Astrocyte of the cerebellum (primary cell): ENCODE measurements at regions not wholly inside any gene's neighbourhood (a gene's known extent, or its start where the extent isn't known, plus 50 kb on each side); places are given as distances from the start of the nearest gene placed in this dataset.

Source experiments
- DNase-seq: peaks from one replicate; pipeline ENCODE4 v3.0.0-alpha.2; 2011; ENCODE audit warnings: low read depth
- H3K4me3 ChIP-seq: 2 replicates; pipeline ENCODE4 v1.5.1; 2011; ENCODE audit warnings: mild to moderate bottlenecking, low read depth, low read length, moderate library complexity
- in situ Hi-C: cut with HindIII; loops from 2 replicates; pipeline ENCODE4 v1.10.0; 2017; ENCODE audit warnings: low sequenced_read_pairs
- TF ChIP-seq, protein P1 (sequence below): IDR thresholded peaks from 2 replicates; pipeline ENCODE4 v1.5.1; 2012; ENCODE audit warnings: low read length, low read depth, moderate library complexity, mild to moderate bottlenecking; ENCODE audit errors: missing control alignments

DNA sequence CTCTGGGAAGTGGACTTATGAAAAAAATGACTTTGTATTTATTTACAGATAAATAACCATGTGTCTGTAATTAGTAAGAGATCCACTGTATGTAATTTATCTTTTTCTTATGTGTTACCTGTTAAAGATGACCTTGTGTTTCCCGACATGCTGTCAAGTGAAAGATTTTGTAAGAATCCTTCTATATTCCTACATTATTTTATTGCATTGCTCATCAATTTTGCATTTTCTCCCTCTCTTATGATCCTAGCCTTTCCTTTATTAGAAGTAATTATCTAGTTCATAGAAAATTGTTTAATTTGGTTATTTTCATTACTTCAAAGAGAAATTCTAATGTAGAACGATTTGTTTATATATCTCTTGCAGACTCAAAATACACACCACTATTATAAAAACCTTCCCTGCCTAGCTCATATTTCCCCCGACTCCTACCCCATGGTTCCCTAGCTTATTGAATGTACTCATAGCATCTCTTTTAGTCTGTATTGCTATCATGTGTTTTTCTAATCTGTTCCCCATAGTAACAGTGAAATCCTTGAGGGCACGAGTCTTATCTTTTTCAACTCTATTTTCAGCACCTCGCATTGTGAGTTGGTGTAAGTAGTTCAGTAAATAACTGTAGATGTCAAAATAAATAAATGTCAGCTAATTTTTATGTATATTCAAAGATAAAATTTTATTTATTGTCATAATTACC, 774.4 kb downstream of the HDGFL1 start:
- TF ChIP-seq, protein P1, sequence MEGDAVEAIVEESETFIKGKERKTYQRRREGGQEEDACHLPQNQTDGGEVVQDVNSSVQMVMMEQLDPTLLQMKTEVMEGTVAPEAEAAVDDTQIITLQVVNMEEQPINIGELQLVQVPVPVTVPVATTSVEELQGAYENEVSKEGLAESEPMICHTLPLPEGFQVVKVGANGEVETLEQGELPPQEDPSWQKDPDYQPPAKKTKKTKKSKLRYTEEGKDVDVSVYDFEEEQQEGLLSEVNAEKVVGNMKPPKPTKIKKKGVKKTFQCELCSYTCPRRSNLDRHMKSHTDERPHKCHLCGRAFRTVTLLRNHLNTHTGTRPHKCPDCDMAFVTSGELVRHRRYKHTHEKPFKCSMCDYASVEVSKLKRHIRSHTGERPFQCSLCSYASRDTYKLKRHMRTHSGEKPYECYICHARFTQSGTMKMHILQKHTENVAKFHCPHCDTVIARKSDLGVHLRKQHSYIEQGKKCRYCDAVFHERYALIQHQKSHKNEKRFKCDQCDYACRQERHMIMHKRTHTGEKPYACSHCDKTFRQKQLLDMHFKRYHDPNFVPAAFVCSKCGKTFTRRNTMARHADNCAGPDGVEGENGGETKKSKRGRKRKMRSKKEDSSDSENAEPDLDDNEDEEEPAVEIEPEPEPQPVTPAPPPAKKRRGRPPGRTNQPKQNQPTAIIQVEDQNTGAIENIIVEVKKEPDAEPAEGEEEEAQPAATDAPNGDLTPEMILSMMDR = no peak
- in situ Hi-C loops = no loop called here
- no peak for DNase-seq
- no peak overlapping the region for H3K4me3 ChIP-seq

DNA sequence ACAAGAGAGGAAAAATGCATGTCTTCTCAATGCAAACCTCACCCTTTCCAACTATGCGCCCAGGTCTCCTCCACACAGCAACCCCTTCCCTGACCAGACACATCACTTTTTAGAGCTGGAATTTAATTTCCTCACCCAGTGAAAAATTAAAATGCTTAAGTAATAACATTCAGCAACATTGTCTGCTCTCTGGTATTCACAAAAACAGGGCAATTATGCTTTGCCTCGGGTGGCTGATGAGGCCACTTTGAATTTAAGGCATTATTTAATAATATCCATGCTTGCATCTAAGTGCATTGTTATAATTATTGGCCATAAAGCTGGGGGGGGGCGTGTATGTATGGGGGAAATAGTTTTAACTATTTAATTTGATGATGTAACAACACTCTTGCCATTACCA, 777.8 kb upstream of the NRSN1 start:
- H3K4me3 ChIP-seq = no peak overlapping the region
- TF ChIP-seq, protein P1 = no peak
- in situ Hi-C loops = no loop called here
- DNase-seq = no peak

DNA sequence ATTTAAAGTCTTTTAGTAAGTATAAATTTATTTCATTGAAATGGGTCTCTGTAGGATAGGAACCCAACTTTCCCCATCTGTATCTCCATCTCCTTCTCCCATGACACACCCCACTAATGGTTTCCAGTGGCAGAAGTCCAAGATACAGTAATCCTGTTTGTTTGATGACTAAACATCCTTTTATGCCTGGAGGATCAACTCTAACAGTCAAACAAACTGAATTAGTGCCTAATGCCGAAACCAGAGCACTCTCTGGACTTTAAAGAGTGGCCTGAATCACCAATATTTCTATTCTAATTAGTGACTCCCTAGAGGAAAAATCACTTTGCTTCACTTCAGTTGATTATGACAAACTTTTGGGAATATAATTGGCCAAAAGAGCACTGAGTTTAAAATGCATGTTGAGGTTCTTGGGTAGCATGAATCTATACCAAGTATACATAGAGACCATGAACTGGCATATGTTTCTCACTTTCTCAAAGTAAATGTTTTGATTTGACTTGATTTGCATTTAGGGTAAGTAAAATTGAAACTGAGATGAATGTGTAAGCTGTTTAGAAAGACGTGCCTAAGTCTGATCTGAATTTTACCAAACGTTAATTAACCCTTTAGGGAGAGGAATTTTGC, 776.4 kb upstream of the NRSN1 start:
- H3K4me3 ChIP-seq = no peak overlapping the region
- in situ Hi-C loops = no loop called here
- DNase-seq = peak; percentile 64
- TF ChIP-seq, protein P1 = no peak

DNA sequence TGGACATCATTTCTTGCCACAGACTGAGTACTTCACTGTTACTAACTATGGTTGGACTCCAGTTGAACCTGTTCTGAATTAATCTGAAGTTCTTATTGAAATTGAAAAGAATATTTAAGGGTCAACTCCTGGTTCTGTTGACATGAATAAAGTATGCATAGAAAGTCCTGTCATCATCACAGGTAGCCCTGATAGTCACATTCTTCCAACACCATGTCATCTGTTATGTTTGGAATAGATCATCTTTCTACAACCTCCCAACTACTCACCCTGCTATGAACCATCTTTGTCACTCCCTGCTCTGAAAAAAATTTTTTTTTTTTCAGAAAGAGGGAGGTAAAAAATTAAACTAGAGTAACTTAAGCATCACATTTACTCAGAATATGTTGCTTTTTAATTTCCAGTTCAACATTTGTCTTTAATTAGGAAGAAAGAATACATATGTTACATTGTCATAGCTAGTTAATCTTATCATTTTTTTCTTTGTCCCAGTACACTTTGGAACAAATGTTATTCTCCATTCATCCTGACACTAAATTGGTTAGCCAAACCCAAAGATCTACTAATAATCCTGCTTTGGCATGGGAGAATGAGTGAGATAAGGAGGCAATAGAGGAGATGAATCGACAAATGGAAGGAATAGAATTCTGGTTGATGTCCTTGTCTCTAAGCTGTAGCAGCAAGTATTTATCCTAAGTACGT, 775.1 kb upstream of the NRSN1 start:
- TF ChIP-seq, protein P1 = no peak
- DNase-seq = no peak
- H3K4me3 ChIP-seq = no peak overlapping the region
- in situ Hi-C loops = no loop called here

DNA sequence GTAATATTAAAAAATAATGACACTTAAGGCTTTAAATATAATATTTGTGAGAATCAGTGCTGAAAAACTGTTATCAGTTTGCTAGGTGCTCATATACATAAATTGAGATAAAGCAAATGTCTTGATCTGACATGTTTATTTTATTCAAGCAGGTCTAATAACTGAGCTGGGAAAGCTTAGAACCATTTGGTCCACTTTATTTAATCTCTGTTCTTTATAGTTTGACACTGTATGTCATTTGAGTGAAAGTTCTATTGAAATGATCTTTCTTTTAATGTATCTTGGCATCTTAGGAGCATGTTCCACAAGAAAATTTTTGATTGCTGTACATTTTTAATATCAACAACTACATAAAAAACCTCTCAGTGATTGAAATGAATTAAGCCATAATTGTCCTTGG, 772.0 kb upstream of the NRSN1 start:
- in situ Hi-C loops = no loop called here
- no peak overlapping the region for H3K4me3 ChIP-seq
- TF ChIP-seq, protein P1 = no peak
- no peak for DNase-seq

DNA sequence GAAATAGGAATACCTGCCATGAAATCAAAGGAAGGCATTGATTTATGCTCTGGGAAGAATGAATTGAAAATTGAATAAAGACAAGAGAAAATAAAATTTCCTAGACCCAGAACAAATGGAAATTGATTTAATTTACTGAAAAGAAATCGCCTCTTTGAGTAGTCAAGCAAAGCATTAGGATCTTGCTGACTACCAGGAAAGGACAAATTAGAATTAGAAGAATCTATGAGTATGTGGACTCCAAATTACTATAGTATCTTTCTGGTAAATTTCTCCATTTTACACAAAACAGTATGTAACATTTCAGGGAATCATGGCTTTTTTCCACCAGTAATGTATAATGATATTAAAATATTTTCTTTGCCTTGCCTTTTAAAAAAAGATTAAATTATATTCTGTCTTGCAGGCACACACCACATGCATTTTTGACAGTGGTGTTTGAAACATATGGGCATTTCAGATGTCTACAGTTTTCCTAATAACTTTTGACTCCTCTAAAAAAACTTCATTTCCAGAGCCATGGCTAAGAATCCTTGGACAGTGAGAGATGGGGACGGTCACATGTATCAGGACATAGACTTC, 768.7 kb upstream of the NRSN1 start:
- DNase-seq = no peak
- no peak overlapping the region for H3K4me3 ChIP-seq
- in situ Hi-C loops = no loop called here
- TF ChIP-seq, protein P1 = no peak
